ENCODE measurements at regions not wholly inside any gene's neighbourhood (a gene's known extent, or its start where the extent isn't known, plus 50 kb on each side); places are given as distances from the start of the nearest gene placed in this dataset.

- TF ChIP-seq, protein P1, sequence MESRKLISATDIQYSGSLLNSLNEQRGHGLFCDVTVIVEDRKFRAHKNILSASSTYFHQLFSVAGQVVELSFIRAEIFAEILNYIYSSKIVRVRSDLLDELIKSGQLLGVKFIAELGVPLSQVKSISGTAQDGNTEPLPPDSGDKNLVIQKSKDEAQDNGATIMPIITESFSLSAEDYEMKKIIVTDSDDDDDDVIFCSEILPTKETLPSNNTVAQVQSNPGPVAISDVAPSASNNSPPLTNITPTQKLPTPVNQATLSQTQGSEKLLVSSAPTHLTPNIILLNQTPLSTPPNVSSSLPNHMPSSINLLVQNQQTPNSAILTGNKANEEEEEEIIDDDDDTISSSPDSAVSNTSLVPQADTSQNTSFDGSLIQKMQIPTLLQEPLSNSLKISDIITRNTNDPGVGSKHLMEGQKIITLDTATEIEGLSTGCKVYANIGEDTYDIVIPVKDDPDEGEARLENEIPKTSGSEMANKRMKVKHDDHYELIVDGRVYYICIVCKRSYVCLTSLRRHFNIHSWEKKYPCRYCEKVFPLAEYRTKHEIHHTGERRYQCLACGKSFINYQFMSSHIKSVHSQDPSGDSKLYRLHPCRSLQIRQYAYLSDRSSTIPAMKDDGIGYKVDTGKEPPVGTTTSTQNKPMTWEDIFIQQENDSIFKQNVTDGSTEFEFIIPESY (IDR thresholded peaks at IDR 0.05; ENCODE audit: borderline replicate concordance, low read depth): no peak
Measured at GRCh38 chr2:49686897-49687442, 532.7 kb upstream of the FSHR start (continued).

DNA sequence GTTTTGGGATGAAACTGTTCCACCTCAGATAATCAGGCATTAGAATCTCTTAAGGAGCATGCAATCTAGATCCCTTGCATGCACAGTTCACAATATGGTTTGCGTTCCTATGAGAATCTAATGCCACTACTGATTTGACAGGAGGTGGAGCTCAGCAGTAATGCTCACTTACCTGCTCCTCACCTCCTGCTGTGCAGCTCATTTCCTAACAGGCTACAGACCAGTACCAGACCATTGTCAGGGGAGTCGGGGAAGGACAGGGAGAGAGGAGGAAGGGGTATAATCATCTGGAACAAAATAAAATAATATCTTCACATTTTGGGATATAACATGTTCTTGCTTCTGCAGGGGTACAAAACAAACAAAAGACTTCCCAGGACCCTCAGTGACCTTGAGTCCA lies 532.0 kb upstream of the FSHR start:
- Histone ChIP-seq H3K9me3 (no peaks in the 10 kb centered on the region), H3K27me3 (ENCODE audit: insufficient read depth) (no peaks in the 10 kb centered on the region), H2AFZ (ENCODE audit: low read depth) (no peak overlapping the region), H3F3A (replicated peaks; ENCODE audit: insufficient read depth) (no peaks in the 10 kb centered on the region), H3K9me2 (no peaks in the 10 kb centered on the region), H3K79me2 (ENCODE audit: insufficient read depth) (no peaks in the 10 kb centered on the region), H3K36me3 (replicated peaks in 1 of 2; ENCODE audit: control insufficient read depth in 1 of 2, insufficient read depth in 2 of 2, low read length in 1 of 2) (no peaks in the 10 kb centered on the region), H3K4me1 (ENCODE audit: control insufficient read depth in 1 of 2, insufficient read depth in 2 of 2, low read depth in 1 of 2, low read length in 1 of 2) (no peaks in the 10 kb centered on the region), H3K4me3 (ENCODE audit: low read depth in 2 of 2, low read length in 1 of 2) (no peak overlapping the region), H4K20me1 (ENCODE audit: insufficient read depth) (no peaks in the 10 kb centered on the region), H3K9ac (no peak overlapping the region), H3K27ac (ENCODE audit: low read depth in 2 of 2, low read length in 1 of 2) (no peak overlapping the region), H3K4me2 (no peak overlapping the region)
- no peak for TF ChIP-seq FOXJ3 (CRISPR knock-in tag; IDR thresholded peaks at IDR 0.05)
- TF ChIP-seq, protein P2, sequence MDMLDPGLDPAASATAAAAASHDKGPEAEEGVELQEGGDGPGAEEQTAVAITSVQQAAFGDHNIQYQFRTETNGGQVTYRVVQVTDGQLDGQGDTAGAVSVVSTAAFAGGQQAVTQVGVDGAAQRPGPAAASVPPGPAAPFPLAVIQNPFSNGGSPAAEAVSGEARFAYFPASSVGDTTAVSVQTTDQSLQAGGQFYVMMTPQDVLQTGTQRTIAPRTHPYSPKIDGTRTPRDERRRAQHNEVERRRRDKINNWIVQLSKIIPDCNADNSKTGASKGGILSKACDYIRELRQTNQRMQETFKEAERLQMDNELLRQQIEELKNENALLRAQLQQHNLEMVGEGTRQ (IDR thresholded peaks at IDR 0.05; ENCODE audit: borderline replicate concordance, low read depth, low read length): no peak
- no peak for TF ChIP-seq YY1 (IDR thresholded peaks at IDR 0.05; ENCODE audit: low read depth)
- no peak for TF ChIP-seq CTCF (IDR thresholded peaks at IDR 0.05)
- no peak for TF ChIP-seq SIN3A (IDR thresholded peaks at IDR 0.05; ENCODE audit: borderline replicate concordance, low read depth, low read length)
- TF ChIP-seq, protein P3, sequence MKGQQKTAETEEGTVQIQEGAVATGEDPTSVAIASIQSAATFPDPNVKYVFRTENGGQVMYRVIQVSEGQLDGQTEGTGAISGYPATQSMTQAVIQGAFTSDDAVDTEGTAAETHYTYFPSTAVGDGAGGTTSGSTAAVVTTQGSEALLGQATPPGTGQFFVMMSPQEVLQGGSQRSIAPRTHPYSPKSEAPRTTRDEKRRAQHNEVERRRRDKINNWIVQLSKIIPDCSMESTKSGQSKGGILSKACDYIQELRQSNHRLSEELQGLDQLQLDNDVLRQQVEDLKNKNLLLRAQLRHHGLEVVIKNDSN (IDR thresholded peaks at IDR 0.05; ENCODE audit: borderline replicate concordance, low read depth): no peak
- TF ChIP-seq MEF2A (IDR thresholded peaks at IDR 0.05; ENCODE audit: borderline replicate concordance, low read depth): no peak
- TF ChIP-seq, protein P4, sequence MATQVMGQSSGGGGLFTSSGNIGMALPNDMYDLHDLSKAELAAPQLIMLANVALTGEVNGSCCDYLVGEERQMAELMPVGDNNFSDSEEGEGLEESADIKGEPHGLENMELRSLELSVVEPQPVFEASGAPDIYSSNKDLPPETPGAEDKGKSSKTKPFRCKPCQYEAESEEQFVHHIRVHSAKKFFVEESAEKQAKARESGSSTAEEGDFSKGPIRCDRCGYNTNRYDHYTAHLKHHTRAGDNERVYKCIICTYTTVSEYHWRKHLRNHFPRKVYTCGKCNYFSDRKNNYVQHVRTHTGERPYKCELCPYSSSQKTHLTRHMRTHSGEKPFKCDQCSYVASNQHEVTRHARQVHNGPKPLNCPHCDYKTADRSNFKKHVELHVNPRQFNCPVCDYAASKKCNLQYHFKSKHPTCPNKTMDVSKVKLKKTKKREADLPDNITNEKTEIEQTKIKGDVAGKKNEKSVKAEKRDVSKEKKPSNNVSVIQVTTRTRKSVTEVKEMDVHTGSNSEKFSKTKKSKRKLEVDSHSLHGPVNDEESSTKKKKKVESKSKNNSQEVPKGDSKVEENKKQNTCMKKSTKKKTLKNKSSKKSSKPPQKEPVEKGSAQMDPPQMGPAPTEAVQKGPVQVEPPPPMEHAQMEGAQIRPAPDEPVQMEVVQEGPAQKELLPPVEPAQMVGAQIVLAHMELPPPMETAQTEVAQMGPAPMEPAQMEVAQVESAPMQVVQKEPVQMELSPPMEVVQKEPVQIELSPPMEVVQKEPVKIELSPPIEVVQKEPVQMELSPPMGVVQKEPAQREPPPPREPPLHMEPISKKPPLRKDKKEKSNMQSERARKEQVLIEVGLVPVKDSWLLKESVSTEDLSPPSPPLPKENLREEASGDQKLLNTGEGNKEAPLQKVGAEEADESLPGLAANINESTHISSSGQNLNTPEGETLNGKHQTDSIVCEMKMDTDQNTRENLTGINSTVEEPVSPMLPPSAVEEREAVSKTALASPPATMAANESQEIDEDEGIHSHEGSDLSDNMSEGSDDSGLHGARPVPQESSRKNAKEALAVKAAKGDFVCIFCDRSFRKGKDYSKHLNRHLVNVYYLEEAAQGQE (IDR thresholded peaks at IDR 0.05; ENCODE audit: low read depth, low read length): no peak
- TF ChIP-seq GATA2 (CRISPR knock-in tag; IDR thresholded peaks at IDR 0.05): no peak
- TF ChIP-seq JUND (IDR thresholded peaks at IDR 0.05): no peak
- no peak for TF ChIP-seq IRF3 (IDR thresholded peaks at IDR 0.05; ENCODE audit: low read depth, low read length)
- TF ChIP-seq RXRA (IDR thresholded peaks at IDR 0.05; ENCODE audit: borderline replicate concordance, low read depth): no peak
- TF ChIP-seq RCOR1 (IDR thresholded peaks at IDR 0.05; ENCODE audit: low read length): no peak
- no peak for TF ChIP-seq NRF1 (IDR thresholded peaks at IDR 0.05; ENCODE audit: low read depth, low read length)
- ChIA-PET POLR2A (no interaction called here), CTCF (interaction anchor here (2.0 to 4.5 kb wide), 4 partner anchors 11 to 805 kb away, joined by 8 to 49 read pairs (median 23); no protein-coding TSS in a partner anchor)
- 41% methylated on average over 2 of the region's 2 CpGs for WGBS (ENCODE audit: low lambda C conversion rate)
- DNase-seq: no peak

Measured in SK-N-SH (cell line).